ENCODE measurements at regions not wholly inside any gene's neighbourhood (a gene's known extent, or its start where the extent isn't known, plus 50 kb on each side); places are given as distances from the start of the nearest gene placed in this dataset.

GRCh38 chr1:29838738-29839320 lies 602.5 kb downstream of the PTPRU start:
- no peak for TF ChIP-seq POLR2AphosphoS5 (IDR thresholded peaks at IDR 0.05; ENCODE audit: low read depth, low read length)
- TF ChIP-seq POLR2A (IDR thresholded peaks at IDR 0.05; ENCODE audit: low read depth, low read length) = no peak
- no peak for TF ChIP-seq SPI1 (IDR thresholded peaks at IDR 0.05; ENCODE audit: low read depth, low read length)
- no peak for TF ChIP-seq TAF1 (IDR thresholded peaks at IDR 0.05; ENCODE audit: low read depth, low read length)
- no peak for TF ChIP-seq PAX5 (IDR thresholded peaks at IDR 0.05; ENCODE audit: insufficient read depth, low read length, severe bottlenecking)
- no peak for TF ChIP-seq POU2F2 (IDR thresholded peaks at IDR 0.05; ENCODE audit: low read depth, low read length)
